ENCODE measurements at regions not wholly inside any gene's neighbourhood (a gene's known extent, or its start where the extent isn't known, plus 50 kb on each side); places are given as distances from the start of the nearest gene placed in this dataset.

GRCh38 chr2:187783446-187783845 is 229.2 kb upstream of the TFPI start:
- no peak for TF ChIP-seq GATA2 (IDR thresholded peaks at IDR 0.05; ENCODE audit: low read depth, low read length)
- no peak for TF ChIP-seq GATA3 (IDR thresholded peaks at IDR 0.05; ENCODE audit: low read depth, low read length)

Data from SH-SY5Y (cell line).